Peyer's patch (tissue), 4 donors: ENCODE measurements at regions not wholly inside any gene's neighbourhood (a gene's known extent, or its start where the extent isn't known, plus 50 kb on each side); places are given as distances from the start of the nearest gene placed in this dataset.

Experiments
- CTCF ChIP-seq, 6 experiments: fragments of 450-650 bp in 4 of 6; fragments of 200-600 bp in 2 of 6; sonication (generic) in 1 of 6; IDR thresholded peaks; one replicate each; pipeline ENCODE4 v1.5.1; 2017 to 2019; ENCODE audit warnings: antibody characterized with exemption in 6 of 6, mild to moderate bottlenecking in 3 of 6, moderate library complexity in 1 of 6
- POLR2A ChIP-seq, 2 donors: fragments of 450-650 bp; IDR thresholded peaks; one replicate each; pipeline ENCODE4 v1.5.1; 2017; ENCODE audit warnings: antibody characterized with exemption in 2 of 2, mild to moderate bottlenecking in 2 of 2, moderate library complexity in 2 of 2

GRCh38 chr6:79841577-79842375 lies 105.6 kb downstream of the ELOVL4 start:
- TF ChIP-seq CTCF (IDR thresholded peaks at IDR 0.05) (no peak), POLR2A (IDR thresholded peaks at IDR 0.05) (no peak)
